DMS53 (cell line): ENCODE measurements at regions not wholly inside any gene's neighbourhood (a gene's known extent, or its start where the extent isn't known, plus 50 kb on each side); places are given as distances from the start of the nearest gene placed in this dataset.
A peak's percentile ranks its signal among the peaks of the same experiment; 100 is the strongest.

Experiments used
- DNase-seq: peaks from one replicate; lab custom pipeline; 2025; lab: John Stamatoyannopoulos, UW

DNA sequence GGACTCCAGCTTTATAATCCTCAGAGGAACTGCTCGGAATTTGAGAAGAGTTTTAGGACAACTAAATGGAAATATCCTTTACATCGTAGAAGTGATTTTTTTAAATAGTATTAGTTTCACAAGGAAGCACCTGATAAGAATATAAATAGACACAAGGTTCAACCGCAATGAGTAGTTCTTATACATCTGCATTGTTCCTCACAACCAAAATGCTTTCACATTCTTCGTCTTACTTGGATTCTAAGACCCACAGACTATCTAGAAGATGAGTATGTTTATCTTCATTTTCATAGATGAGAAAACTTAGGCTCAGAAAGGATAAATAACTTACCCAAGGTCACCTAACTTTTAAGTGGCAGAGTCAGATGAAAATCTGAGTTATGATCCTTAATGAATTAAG lies 469.0 kb downstream of the GALC start:
- no peak for DNase-seq

DNA sequence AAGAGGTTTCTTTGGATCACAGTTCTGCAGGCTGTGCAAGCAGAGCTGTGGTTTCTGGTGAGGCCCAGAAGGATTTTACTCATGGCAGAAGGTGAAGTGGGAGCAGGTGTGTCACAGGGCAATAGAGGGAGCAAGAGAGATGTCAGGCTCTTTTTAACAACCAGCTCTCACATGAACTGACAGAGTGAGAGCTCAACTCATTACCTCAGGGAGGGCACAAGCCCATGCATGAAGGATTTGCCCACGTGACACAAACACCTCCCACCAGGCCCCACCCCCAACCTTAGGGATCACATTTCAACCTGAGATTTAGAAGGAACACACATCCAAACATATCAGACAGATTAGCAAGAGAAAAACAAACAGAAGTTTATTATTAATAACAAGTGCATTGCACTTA lies 470.4 kb downstream of the GALC start:
- DNase-seq: peak; percentile 91

DNA sequence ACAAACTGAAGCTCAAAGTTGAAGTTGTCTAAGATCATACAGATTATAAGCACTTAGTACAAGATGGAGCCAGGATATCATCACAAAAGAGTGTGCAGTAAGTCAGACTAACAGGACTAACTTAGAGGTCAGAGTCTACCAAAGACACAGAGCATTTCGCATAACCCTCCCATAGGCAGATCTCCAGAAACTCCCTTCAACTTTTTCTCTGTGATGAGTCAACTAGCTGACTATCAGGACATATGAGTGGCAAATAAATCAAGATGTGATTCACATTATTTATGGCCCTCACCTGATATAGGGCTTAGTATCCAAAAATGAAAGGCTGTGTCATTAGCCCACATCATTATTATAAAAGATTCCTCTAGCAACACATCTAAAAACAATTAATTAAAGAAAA lies 484.6 kb downstream of the GALC start:
- DNase-seq: peak; percentile 8

DNA sequence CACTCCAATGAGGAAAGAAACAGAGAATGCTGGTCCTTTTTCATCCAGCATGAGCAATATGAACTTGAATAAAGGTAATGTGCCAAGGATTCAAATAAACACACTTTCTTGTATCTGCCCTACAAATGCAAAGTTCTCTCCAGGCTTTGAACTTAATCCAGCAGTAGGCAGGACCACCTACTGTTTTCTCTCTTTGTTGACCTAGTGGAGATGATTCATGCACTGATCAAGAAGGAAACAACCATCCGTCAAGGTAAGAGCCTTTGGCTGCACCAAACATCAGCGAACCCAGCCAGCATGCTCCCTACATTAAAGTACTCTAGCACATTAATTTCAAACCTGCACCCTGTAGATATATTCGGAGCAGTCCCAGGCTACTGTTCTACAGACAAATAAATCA lies 489.3 kb downstream of the GALC start:
- DNase-seq: peak; percentile 71

DNA sequence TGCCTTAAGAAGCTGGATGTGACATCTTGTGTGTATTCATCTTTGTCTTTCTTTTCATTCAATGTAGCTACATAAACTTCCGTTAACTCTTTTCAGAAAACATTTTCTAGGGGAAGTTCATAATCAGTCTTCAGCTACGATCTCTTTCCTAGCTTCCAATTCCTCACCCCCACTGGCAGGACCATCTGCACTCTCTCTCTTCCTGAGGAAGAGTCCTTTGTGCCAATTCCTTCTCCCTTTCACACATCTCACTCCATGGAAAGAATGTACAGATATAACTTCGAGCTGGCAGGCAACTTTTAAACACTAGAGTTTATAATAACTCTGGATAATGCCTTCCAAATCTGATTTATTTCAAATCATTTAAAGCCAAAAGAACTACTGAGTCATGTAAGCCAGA lies 495.7 kb downstream of the GALC start:
- no peak for DNase-seq

DNA sequence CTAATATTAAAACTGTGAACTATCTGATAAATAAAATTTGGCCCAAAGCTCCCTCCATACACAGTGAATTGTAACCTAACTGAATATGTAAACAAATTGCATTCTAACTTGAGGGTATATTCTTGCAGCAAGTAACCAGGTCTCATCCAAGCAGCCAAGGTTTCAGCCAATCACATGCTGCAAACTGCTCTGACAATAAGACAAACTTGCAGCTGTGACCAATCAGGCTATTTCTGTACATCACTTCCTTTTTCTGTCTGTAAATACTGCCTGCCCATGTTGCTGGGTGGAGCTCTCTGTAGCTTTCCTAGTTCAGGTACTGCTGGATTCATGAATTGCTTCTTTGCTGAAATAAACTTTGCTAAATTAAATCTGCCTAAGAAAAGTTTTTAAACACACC lies 499.0 kb downstream of the GALC start:
- peak; percentile 14 for DNase-seq

DNA sequence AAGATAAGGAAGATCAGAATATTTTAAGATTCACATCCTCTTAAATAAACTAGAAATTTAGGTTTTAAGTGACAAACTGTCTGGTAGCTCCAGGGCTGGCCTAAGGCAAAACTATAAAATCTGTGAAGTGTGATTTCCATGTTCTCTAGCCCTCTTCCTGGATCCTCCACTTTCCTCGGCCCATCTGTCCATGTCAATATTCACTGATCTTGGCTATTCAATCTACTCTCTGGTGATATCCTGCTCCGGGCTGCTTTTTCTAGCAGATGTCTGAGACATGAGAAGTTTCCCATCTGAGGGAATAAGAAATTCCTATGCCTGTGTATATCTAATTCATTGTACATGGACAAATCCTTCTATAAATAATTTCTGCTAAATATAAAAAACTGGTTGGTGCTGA lies 500.4 kb downstream of the GALC start:
- no peak for DNase-seq

DNA sequence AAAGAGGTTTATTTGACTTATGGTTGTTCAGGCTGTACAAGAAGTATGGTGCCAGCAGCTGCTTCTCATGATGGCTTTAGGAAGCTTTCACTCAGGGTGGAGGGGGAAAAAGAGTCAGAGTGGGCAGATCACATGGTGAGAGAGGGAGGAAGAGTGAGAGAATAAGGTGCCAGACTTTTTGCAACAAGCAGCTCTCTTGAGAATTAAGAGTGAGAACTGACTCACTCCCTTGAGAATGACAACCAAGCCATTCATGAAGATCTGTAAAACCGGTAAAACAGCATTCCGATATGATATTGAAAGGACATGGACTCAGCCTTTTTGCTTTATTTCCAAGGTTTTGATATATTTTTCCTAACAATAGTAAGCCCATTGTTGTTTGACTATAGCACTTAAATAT lies 501.2 kb downstream of the GALC start:
- peak; percentile 78 for DNase-seq

DNA sequence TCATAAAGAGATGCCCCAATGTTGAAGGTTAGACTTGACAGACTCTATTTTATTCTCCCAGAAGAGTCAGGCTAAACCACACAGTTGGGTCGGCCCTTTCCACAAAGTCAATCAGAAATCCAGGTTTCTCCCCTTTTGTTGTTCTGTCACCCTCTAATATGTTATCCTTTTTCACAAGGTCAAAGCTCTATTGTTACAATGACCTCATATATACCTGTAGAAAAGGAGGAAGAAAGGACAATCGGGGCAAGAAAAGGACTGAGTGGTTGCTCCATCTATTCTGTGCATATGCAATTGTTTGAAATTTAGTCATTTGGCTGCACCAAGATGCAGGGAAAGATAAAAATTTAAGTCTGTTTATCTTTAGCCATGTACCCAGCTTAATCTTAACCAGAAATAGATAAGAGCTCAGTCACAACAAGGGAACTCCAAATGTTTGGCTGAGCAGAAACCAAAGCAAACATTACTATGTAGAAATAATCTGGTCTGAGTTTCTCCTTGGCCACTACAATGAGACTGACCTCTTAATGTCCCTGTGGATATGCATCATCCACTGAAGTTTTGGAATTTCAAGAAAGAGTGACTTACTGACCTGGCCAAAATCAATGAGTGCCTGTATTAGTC lies 503.7 kb downstream of the GALC start:
- no peak for DNase-seq

DNA sequence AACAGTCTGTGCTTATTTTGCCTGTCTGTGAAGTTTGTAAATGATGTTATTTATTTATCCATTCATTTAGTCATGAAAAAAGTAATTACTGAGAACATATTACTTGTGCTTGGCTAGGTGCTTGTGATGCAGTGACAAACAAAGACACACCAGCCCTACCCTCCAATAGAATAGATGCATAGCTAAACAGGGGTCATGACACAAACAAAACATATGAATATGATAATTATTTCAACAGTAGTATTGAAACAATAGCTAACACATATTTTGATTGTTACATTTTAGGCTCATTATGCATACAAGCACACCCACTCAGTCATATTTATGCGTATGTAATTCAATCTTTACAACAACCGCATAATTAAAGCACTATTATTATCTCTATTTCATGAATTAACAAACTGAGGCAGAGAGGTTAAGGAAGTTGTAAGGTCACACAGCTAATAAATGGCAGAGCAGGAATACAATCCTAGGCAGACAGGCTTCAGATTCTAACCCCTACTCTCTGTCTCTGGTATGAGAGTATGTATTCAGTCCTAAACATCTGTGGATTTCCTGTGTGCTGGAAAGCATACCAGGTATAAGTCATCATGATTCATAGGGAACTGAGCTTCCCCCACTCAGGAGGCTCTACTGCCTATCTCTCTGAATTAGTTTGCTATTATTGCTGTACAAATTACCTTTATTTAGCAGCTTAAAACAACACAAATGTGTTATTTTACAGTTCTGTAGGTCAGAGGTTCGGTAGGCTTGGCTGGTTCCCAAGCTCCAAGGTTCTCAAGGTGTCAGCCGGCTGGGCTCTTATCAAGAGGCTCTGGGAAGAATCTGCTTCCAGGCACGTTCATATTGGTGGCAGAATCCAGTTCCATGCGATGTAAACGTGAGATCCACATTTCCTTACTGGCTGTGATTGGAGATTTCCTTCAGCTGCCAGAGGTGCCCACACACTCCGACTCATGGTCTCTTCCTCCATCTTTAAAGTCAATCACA lies 509.4 kb downstream of the GALC start:
- DNase-seq: no peak

DNA sequence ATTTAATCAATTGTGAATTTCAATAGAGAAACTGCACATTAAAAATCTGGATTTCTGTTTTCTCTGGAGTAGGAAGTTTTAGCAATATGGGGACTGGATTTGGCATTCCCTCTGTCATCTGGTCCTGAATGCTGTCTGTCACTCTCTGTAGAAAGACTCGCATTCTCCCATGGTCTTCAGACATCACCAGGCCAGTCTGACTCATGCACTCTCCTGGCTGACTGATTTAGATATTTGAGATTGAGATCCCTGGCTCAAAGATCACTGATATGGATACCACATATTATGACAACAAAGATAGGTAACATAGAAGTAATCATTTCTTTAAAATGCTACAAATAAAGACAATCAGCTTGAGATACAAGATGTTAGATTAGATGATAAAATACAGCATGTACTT lies 524.5 kb downstream of the GALC start:
- no peak for DNase-seq

DNA sequence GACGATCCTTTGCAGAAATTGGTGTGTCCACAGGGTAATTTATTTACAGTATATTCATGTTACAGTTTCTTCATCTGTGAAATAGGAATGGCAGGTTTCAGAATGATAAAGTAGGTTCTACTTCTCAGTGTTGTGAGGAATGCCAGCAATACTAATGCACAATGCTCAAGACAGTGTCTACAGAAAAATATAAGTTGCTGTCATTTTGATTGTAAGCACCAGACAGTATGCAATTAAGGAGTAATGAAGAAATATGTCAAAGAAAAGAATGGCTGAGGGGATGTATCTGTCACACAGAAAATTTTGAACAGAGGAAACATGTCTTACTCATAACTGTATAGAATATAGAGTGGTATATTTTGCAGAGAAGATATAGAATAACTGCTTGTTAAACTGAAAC lies 525.4 kb downstream of the GALC start:
- DNase-seq: no peak

DNA sequence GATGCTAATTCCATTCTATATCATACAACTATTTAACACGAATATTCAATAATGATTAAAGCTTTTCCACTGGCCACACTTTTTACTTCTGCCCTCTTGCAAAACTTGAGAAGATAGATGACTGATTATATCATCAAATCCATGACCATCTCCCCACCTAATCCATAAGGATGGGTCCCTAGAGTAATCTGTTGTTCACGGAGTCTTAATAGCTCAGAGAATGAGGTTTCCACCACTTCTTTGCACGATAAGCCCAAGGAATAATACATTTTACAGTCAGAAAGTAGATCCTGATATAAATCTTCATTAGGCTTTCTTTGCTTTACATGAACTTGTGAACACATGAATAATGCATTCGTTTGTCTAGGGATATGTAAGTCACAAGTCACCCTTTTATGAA lies 527.2 kb downstream of the GALC start:
- no peak for DNase-seq

DNA sequence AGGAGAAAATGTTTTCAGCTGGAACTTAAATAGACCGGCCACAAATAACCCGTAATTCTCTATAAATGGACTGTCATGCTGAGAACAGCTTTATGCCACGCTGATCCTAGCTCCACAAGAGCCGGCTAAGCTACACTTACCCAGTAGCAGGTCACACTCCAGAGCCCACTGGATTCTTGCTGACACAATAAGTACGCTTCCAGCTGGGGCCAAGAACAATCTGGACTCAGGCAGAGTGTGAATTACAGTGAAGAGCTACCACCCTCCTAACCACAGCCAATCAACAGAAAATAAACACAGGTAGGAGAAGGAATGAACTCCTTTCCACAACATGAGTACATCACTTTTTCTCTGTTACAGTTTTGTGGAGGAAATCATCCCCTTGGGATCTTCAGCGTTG lies 531.3 kb downstream of the GALC start:
- DNase-seq: no peak

DNA sequence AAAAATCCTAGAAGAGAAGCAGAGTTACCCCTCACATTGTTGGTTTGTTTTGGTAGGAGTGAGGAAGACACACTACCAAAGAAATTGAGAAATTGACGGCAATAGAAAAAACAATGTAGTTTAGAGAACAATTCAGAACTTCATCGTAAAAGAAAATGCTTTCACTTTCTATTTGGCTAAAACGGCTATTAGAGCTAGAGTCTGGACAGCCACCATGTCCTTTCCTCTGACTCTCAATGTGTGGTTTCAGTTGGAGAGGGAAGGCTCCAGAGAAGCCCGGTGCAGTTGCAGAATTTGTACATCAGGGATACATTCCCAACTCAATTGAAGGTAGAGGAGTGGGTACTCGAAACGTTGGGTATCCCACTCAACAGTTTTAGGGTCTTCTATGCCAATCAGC lies 535.3 kb downstream of the GALC start:
- DNase-seq: peak; percentile 48

DNA sequence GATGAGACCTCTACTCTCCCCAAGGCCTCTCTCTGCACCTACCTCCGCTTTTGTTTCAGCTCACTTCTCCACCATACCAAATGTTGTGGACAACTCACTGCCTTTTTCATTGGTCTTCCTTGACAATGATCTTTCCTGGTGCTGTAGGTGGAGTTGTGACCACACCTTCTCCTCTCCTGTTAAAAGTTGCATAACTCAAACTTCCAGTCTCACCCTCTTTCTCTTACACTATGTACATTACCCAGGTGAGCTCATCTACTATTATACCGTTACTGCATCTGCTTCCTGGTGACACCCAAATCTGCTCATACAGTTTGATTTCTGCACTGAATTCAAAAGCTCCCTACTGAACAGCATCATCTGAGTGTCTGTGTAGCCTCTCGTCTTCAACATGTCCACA lies 542.8 kb downstream of the GALC start:
- DNase-seq: no peak

DNA sequence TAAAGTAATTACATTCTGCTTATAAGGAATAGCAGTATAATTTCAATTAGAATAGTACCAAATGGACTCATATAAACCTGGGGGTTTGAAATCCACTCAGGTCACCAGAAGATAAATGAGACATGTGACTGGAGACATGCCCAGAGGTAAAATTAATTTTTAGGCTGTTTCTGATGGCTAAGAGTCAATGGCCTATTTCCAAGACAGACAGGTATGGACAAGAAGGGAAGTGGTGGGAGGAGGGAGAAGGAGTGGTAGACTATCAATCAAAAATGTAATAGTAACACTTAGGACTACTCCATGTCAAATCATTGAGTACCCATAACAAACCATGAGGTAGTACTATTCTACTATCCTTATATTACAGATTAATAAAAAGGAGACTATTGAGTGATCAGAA lies 544.0 kb downstream of the GALC start:
- no peak for DNase-seq

DNA sequence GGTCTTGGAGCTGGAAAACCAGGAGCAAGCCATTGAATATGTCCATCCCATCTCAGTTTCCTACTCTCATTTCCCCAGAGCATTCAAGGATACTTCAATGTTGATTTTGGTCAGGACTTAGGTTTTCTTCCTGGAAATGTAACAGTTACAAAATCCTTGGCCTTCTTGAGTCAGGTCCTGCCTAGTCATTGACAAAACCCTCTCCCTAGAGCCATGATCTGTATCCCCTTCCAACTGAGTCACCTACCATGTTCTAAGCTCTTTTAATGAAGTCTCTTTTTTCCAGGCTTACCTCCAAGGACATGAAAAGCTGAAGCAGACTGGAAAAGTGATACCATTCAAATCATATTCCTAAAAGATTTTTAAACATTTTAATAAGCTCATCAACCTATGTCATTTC lies 549.2 kb downstream of the GALC start:
- DNase-seq: no peak

DNA sequence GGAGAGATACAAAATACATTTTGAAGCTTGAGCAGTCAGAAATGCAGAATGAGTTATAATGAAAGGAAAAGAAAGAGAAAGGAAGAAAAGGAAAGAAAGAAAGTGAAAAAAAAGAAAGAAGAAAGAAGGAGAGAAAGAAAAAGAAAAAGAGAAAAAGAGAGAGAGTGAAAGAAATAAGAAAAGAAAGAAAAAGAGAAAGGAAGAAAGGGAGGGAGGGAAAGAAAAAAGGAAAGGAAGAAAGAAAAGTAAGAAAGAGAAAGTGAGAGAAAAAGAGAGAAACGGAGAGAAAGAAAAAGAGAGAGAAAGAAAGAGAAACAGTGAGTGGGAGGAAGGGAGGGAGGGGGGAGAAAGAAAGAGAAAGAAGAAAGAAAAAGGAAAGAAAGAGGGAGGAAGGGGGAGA lies 549.9 kb downstream of the GALC start:
- DNase-seq: no peak

DNA sequence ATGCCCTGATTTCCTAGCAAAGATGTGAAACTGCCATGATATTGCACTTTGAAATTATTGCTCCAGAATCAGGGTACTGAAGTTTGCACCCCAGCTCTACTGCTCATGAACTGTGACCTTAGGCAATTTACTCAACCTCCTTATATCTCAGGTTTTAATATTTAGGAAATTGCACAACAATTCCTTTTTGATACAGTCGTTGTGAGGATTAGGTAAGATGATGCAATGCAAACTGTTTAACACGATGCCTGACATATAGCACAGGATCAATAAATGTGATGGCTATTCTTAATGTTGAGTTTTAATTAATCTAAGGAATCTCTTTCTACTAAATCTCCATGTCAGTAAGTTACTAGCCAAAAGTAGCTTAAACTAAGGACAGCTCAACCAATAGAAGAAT lies 555.8 kb downstream of the GALC start:
- DNase-seq: no peak

DNA sequence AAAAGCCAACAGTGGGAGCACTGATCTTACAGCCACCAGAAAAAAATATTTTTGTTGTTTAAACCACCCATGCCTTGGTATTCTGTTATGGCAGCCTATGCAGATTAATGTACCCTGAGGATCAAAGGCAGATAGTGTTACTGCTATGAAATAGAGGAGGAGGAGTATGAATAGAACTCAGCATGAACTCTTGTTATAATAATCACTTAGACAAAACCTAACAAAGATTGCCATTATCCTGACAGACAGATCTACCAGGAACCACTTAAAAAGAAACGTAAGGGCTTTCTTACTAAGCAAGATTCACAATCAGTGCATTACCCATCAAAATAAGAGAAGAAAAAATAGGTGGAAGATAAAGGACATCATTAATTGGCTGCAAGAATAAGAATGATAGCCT lies 558.3 kb downstream of the GALC start:
- no peak for DNase-seq

DNA sequence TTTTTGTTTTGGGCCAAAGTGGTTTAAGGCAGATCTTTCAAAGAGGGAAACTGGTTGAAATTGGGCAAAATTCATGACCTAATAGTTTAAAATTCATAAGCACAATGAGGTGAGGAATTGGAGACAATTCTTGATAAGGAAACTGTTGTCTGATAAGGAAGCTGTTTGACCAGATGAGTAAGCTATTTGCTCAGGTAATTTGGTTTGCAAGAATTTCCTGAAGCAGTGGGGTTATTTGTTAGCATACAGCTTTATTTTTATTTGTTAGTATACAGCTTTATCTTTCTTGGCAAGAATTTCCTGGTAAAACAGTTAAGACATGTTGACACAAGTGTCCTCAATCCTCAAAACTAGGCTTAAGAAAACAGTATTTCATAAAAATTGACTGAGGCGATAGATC lies 559.0 kb downstream of the GALC start:
- peak; percentile 31 for DNase-seq

DNA sequence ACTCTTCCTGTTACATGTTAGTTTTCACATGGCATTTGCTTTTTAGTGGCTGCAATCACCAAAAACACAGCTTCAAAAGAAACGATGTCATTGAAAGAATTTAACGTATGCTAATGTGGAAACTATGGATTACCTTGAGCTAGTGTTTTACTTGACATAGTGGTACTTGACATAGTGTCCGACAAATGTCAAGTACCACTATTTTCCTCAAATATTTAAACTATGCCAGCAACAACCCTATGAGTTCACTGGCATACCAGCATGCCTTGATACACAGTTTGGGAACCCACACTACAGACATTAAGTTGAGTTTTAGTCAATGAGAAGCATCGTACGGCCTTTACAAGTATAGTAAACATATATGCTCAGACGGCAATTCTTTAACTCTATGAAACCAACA lies 560.3 kb downstream of the GALC start:
- DNase-seq: no peak

DNA sequence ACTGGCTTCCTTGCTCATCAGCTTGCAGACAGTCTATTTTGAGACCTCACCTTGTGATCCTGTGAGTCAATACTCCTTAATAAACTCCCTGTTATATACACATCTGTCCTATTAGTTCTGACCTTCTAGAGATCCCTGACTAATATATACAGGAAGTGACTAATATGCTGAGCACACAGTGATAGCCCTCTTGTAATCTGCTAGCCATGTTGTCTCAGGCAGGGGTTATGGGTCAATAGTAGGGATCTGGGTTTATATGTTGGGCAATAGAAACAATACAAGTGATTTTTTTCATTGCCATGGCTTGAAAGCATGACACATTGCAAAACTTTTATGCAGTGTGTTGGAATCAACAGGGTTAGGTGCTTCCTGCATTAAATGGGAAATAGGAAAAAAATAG lies 562.2 kb downstream of the GALC start:
- peak; percentile 87 for DNase-seq
